GM19324 (cell line): ENCODE measurements at regions not wholly inside any gene's neighbourhood (a gene's known extent, or its start where the extent isn't known, plus 50 kb on each side); places are given as distances from the start of the nearest gene placed in this dataset.
"Not testable (repeated sequence)": the region's sequence is repeated elsewhere in the genome, so short reads cannot be mapped to it uniquely, and the experiment has no call there.

Experiments used
- ATAC-seq: cut with Tn5 transposase; IDR thresholded peaks from one replicate; pipeline ENCODE4 v1.9.1; 2021; ENCODE audit warnings: mild to moderate bottlenecking, moderate library complexity; ENCODE audit not compliant: unreplicated experiment, low FRiP score

DNA sequence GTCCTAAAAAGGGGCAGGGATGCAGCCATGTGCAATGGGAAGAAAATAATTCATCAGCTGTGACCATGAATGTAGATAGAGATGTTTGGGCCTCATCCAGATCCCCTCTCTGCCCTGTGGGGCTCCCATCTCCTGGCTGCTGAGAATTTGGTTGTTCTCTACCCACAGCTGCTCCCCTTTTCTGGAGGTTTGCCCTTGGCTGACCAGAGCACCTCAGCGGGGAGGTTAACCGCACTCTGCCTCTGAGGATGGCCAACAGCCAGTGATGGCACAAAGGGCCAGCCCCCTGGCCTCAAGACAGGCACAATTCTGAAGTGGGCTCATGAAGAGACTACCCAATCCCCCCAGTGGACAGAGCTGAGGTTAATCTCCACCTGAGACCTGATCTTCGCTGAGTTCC lies 61.5 kb upstream of the SERP2 start:
- ATAC-seq, result no peak

GRCh38 chr13:44312834-44313551 lies 60.6 kb upstream of the SERP2 start:
- no peak for ATAC-seq

DNA sequence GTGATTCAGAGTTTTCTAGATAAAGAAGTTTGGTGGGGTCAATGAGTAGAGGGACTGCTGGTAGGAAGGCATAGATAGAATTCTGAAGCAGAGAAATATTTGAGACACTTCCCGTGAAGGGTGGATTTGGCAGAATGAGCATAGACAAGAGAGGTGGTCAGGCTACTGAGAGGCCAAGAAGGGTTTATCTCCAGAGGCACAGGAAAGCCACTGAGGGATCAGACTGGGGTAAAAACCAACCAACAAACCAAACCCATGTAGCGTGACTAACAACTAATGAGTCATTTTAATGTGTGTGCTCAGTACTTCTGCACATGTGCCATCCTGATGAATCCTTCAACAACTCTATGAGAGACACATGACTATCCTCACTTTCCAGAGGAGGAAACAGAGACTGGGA lies 60.0 kb upstream of the SERP2 start:
- no peak for ATAC-seq

GRCh38 chr13:44314160-44314559 lies 59.5 kb upstream of the SERP2 start:
- not testable (repeated sequence) for ATAC-seq

DNA sequence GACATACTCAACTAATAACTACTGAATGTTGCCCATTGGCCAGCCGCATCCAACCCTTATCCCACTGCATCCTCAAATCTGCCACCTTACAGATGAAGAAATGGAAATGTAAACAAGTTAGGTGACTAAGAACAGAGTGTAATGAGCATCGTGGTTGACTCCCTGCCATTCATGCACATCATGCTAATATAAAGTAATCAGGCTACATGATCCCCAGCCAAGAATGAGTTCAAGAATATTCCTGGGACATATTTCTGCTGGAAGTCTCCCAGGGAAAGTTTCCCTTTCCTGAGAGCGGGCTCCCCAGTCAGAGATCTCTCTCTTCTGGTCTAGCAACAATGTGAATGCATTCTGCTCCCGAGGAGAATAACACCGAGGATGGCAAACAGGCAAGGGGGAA lies 55.9 kb upstream of the SERP2 start:
- ATAC-seq, result no peak

- no peak for ATAC-seq
Observed at GRCh38 chr13:44318161-44318560, 55.5 kb upstream of the SERP2 start.

DNA sequence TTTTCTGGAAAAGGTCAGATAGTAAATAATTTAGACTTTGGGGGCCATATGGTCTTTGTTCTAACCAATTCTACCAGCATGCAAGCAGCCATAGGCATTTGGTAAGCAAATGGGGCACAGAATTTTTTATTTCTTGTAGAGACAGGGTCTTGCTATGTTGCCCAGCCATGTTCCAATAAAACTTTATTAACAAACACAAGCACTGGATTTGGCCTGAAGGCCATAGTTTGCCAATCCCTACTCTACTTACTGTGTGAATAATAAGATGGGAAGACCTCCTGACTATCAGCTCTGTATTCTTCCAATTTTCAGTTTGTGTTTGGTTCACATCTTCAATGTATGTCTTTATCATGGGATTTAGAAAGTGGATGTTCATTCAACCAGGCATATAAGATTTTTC lies 53.0 kb upstream of the SERP2 start:
- ATAC-seq, result no peak

DNA sequence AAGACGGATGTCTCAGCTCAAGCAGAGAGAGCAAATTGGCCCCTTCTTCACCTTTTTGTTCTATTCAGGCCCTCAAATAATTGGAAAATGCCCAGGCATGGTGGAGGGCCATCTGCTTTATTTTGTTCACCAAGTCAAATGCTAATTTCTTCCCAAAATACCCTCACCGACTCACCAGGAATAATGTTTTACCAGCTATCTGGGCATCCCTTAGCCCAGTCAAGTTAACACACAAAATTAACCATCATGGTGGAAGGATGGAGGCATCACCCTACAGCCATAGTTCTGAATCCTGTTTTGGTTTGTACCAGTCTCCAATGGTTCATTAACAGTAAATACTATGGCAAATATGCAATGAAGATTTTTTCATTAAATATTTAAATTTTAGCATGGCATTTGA lies 51.7 kb upstream of the SERP2 start:
- no peak for ATAC-seq

DNA sequence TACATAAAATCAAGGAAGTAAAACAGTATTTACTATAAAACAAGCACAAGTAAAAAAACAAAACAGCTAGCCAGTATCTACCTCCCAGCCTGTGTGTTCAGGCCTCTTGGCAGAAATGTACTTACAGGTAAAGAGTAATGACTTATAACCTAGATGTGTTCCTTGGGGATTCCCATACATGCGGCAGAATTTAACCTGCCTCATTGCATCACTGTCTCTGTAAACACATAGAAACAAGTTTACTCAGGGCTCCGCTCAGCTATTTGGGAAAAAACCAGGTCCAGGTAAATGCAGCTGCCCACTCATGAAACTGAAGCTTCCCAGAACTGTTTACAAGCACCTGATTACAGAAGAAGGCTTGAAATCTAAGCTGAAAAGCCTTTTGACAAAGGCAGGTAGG lies 50.7 kb upstream of the SERP2 start:
- ATAC-seq, result no peak

DNA sequence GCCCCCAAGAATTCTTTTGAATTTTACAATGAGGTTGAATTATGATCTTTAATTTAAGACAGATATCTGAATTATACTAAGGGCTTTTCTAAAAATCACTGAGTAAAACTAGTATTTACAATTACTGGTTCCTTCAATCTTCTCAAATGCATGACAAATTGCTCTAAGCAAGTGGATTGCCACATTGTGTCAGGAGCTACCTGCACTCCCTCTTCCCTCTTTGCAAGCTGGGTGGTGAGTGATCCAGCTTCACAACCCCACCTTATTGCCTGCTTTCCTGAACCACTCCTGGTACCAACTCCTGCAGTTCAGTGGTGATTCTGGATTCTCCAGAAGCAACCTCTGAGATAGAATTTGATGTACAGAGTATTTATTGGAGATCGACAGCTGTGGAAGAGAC lies 49.9 kb upstream of the SERP2 start:
- no peak for ATAC-seq
